Uterus (tissue), 2 donors: ENCODE measurements at regions not wholly inside any gene's neighbourhood (a gene's known extent, or its start where the extent isn't known, plus 50 kb on each side); places are given as distances from the start of the nearest gene placed in this dataset.

Source experiments
- POLR2A ChIP-seq, 2 donors: fragments of 450-650 bp; IDR thresholded peaks; one replicate each; pipeline ENCODE4 v1.6.1; 2016; ENCODE audit warnings: antibody characterized with exemption in 2 of 2, mild to moderate bottlenecking in 1 of 2, moderate library complexity in 1 of 2
- TF ChIP-seq, protein P1 (sequence below), 4 experiments: fragments of 200-600 bp in 2 of 4; fragments of 450-650 bp in 2 of 4; sonication (generic) in 2 of 4; IDR thresholded peaks; one replicate each; pipeline ENCODE4 v1.5.1; 2016 to 2019; ENCODE audit warnings: antibody characterized with exemption in 4 of 4, mild to moderate bottlenecking in 2 of 4, moderate library complexity in 1 of 4

DNA sequence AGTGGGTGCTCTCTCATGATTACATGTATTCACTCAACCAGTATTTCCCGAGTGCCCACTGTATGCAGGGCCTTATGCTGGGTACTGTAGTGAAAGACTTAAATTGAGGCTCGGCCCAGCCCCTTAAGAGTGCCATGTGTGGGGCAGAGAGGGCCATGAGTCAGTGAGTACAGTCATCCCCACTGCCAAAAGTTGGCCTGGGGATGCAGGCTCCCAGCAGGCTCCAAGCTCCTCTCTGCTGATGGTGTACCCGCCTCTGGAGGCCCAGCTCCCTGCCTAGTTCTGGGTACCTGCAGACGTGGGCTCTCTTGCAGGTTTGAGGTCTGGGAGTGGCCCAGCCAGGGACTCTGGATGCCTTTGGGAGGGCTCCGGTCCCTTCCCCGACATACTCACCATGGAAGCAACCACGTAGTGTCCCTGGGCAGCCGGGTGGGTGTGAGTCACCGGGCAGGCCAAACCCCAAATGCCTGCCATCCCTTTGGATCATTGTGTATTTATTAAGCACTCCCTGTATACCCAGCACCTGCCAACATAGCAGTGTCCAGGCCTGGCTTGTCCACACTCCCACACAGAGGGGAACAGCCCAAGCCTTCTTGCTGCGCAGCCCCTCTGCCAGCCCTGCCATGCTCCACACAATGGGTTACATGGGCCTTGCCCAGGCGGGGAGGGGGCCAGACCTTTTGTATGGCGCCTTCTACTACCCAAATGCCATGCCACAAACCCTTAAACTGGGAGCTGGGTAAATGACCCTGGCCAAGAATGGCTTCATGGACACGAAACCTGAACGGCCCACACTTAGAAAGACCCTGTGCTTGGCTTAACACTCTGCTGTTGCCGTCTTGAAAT lies 153.6 kb downstream of the VEGFA start:
- TF ChIP-seq, protein P1, sequence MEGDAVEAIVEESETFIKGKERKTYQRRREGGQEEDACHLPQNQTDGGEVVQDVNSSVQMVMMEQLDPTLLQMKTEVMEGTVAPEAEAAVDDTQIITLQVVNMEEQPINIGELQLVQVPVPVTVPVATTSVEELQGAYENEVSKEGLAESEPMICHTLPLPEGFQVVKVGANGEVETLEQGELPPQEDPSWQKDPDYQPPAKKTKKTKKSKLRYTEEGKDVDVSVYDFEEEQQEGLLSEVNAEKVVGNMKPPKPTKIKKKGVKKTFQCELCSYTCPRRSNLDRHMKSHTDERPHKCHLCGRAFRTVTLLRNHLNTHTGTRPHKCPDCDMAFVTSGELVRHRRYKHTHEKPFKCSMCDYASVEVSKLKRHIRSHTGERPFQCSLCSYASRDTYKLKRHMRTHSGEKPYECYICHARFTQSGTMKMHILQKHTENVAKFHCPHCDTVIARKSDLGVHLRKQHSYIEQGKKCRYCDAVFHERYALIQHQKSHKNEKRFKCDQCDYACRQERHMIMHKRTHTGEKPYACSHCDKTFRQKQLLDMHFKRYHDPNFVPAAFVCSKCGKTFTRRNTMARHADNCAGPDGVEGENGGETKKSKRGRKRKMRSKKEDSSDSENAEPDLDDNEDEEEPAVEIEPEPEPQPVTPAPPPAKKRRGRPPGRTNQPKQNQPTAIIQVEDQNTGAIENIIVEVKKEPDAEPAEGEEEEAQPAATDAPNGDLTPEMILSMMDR (IDR thresholded peaks at IDR 0.05) = no peak
- no peak for TF ChIP-seq POLR2A (IDR thresholded peaks at IDR 0.05)
